HG03439 (cell line): ENCODE measurements at regions not wholly inside any gene's neighbourhood (a gene's known extent, or its start where the extent isn't known, plus 50 kb on each side); places are given as distances from the start of the nearest gene placed in this dataset.
A peak's percentile ranks its signal among the peaks of the same experiment; 100 is the strongest.

Experiments used
- ATAC-seq: cut with Tn5 transposase; IDR thresholded peaks from one replicate; pipeline ENCODE4 v1.9.1; 2021; ENCODE audit warnings: mild to moderate bottlenecking, moderate library complexity; ENCODE audit not compliant: unreplicated experiment

- peak; percentile 70 for ATAC-seq
Observed at GRCh38 chr5:110916381-110917049, 155.0 kb upstream of the TSLP start.

DNA sequence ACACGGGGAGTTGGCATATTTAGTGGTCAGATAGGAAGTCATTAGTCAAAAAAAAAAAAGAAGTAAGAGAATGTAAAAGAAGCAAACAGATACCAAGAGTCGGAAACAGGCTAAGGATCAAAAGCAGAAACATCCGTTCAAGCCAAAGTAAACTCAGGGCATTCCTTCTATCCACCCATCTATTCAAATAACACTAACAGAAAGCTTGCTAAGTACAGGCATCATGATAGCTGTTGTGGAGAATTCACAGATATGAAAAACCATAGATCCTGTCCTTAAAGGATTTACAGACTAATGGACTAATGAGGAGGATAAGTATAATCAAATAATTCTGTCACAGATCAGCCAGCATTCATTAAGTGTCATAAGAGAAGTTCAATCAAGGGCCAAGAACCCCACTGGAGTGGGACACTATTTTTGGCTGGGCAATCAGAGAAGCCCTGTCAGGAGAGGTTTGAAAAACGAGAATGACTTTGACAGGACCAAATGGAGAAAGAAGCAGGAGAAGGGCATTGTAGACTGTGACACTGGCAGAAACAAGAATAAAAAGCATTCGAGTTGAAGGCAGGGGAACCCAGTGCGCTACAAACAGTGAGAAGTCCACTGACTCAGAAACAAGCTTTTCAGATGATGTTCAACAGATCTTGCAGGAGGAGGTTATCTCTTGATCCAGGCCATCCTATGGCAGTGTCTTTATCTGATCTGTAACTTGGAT is 154.2 kb upstream of the TSLP start:
- ATAC-seq = no peak

DNA sequence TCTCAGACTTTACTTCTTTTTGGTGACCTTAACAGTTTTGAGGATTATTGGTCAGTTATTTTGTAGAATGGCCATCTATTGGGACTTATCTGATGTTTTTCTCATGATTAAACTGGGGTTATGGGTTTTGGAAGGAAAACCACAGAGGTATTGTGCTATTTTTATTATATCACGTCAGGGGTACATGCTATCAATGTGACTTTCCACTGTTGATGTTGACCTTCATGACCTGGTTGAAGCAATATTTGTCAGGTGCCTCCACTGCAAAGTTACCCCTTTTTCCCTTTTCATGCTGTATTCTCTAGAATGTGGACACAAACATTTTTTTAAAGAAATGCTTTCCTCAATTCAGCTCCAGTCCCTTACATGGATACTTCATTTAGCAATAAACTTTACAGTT is 152.8 kb upstream of the TSLP start:
- no peak for ATAC-seq

GRCh38 chr5:110923971-110924370 is 147.5 kb upstream of the TSLP start:
- no peak for ATAC-seq

DNA sequence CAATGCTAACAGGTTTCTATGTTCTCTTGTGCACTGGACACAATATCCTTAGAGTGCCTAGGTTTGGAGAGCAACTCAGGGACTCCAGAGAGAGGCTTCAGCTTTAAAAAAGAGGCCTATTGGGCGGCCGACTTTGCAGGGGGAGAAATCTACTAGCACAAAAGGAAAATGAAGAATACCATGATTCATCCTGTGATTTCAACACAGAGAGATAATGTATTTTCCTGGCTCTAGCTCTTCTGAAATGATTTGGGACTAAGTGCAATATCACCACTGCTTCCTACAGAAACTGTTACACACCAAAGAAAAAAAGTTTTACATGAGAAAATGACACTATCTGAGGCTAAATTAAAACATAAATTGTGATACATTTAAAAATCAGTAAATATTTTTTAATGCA is 146.1 kb upstream of the TSLP start:
- ATAC-seq = no peak

- no peak for ATAC-seq
Observed at GRCh38 chr5:110925916-110926315, 145.6 kb upstream of the TSLP start.

DNA sequence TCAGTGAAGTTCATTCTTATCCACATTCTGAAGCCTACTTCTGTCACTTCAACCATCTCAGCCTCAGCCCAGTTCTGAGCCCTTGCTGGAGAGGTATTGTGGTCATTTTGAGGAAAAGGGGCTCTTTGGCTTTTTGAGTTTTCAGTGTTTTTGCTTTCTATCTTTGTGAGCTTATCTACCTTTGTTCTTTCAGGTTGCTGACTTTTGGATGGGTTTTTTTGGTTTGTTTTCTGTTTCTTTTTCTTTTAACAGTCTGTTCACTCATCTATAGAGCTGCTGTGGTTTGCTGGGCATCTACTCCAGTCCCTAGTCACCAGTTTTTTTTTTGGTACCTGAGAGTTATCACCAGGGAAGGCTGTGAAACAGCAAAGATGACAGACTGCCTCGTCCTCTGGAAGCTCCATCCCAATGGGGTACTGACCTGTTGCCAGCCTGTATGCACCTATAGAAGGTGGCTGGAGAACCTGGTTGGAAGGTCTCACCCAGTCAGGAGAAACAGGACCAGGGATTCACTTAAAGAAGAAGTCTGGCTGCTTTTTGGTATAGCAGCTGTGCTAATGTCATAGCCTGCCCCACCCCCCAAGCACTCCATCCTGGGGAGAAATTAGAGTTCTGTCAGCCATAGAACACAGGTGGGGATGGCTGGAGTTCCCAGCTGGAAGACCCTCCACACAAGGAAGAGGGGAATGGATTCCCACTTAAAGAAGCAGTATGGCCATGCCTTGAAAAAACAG is 138.6 kb upstream of the TSLP start:
- ATAC-seq = peak; percentile 92

DNA sequence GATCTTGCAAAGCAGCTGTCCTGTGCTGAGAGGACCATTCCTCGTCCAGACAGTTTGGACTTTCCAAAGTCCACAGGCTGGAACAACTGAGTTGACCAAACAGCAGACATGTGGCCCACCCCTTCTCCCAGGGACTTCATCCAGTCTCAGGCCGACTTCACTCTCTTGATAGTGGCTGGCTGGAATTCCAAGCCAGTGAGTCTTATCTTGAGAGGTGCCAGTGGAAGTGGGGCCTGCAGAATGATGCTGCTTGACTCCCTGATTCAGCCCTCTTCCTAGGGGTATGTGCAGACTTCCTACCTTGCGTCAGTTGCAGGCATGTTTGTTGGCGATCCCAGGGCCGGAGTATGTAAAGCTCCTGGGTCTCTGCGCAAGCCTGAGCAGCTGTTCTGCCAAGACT is 131.4 kb upstream of the TSLP start:
- ATAC-seq = no peak

- ATAC-seq = no peak
Observed at GRCh38 chr5:110945874-110946436, 125.6 kb upstream of the TSLP start.

DNA sequence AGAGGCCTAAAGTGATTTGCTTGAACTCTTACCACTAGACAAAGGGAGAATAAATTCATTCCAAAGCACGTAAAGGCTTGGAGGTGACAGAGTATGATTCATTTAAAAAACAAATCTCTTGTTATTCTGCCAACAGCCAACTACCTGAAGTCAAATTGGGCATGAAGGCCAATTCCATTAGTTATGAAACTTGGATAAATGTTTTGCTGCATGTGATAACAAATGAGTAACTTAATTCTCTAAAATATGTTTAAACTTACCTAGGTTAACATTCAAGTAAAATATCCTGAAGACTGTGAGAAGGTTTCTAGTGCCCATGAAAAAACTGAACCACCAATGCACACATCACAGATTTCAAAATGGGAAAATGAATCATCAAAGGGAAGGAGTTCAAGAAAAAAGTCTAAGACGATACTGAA is 120.1 kb upstream of the TSLP start:
- ATAC-seq = no peak

DNA sequence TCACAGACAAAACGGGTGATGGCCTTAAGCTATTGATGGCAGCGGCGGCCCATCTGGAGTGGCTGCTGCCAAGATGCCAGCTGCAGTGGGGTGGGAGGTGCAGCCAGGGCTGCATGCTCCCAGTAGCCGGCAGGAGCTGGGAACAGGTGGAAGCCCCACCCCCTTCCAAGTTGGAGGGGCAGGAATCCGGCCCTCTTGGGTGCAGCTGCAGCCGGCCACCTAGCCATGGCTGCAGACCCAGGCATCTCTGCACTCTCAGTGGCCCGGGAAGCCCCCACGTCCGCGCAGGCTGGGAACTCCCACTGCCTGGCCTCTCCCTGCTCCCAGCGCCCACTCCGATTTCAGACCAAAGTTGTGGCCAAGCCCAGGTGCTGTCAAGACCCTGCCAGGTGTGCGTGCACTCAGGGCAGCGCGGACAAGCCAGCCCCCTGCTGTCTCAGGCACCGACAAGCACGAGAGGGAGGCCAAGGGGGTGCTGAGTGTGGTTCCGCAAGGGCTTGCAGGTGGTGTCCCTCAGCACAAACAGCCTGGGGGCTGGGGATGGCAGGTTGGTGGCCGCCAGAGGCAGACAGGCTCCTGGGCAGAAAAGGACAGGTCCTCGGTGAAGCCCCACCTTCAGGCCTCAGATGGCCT is 115.1 kb upstream of the TSLP start:
- ATAC-seq = no peak

DNA sequence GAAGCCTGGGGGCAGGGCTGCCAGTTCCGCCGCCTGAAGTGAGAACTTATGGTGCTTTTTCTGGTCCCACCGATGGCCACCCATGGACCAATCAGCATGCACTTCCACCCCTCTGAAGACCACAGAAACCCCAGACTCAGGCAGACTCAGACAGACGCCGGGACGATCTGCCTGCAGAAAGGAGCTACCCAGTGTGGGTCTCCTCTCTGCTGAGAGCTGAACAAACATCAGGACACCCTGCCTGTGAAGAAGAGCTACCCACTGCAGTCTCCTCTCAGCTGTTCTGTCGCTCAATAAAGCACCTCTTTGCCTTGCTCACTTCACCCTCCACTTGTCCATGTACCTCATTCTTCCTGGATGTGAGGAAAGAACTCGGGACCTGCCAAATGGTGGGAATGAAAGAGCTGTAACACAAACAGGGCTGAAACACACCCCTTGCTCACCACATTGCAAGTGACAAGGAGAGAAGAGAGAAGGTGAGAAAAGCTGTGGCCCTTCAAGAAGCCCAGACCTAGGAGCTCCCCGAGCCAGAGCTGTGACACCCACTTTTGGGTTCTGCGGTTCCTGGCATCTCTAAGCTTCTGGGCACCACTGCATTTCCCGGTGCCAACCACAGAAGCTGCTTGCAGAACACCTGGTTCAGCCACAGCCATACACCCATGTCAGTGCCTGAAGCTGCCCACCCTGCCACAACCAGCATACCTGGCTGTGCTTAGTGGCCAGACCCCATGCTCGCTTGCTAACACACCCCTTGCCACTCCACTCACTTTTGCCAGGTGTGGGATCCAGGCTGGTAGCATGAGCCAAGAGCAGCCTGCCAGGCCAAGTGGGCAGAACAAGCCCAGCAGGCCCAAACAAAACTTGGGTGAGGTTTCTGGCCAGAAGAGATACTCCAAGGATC is 114.3 kb upstream of the TSLP start:
- no peak for ATAC-seq

DNA sequence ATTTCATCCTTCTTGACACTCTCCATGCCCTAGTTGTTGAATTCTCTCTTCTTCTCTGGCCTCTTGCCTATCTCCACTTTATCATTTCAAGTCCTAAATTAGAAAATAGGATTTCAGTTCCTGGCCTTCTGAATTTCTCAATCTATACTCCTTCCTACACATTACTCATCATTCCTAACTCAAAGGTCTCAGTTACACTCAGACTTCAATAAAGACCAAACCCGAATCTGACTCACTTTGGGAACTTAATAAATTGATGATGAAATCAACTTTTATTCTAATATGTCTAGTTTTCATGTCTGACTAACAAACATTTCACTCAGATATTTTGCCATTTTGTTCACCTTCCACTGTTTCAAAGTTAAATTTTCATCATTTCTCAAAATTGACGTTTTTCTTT is 113.6 kb upstream of the TSLP start:
- ATAC-seq = no peak

DNA sequence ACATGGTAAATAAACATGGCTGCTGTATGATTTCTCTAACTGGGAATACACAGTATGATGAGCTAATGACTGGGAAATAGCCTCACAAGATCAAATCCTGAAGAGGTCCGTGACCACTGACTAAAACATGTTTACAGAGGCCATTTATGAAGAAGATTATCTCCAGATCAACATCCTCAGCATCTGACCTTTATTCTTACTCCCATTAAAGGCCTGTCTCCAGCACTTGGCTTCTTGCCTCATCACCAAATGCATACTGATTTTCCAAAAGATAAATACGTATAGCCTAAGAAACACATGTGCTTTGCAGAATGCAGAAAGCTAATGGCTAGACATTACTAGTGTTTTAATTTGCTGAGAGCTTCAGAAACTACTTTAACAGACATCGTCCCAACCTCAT is 108.0 kb upstream of the TSLP start:
- no peak for ATAC-seq

GRCh38 chr5:110965773-110966581 is 105.5 kb upstream of the TSLP start:
- no peak for ATAC-seq

- ATAC-seq = no peak
Observed at GRCh38 chr5:110968246-110969005, 103.1 kb upstream of the TSLP start.

GRCh38 chr5:110969502-110969901 is 102.0 kb upstream of the TSLP start:
- ATAC-seq = no peak

- no peak for ATAC-seq
Observed at GRCh38 chr5:110973510-110973909, 98.0 kb upstream of the TSLP start.

DNA sequence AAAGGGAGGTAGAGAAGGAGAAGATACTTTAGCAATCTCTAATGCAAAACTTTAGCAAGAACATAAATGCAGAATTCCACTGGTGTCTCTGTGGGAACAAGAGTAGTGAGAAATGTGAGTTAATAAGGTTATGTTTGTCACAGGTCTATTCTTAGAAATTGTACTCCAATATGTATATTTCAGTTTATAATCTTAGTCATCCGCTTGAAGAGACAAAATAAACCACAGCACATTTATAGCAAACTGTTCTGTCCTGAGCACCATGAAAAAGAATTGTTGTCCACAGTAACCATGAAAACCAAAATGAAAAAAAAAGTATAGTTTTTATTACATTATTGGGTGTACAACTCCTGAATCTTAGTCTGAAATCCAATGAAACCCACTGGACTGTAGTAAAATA is 93.6 kb upstream of the TSLP start:
- ATAC-seq = no peak
